ENCODE measurements at regions not wholly inside any gene's neighbourhood (a gene's known extent, or its start where the extent isn't known, plus 50 kb on each side); places are given as distances from the start of the nearest gene placed in this dataset.

DNA sequence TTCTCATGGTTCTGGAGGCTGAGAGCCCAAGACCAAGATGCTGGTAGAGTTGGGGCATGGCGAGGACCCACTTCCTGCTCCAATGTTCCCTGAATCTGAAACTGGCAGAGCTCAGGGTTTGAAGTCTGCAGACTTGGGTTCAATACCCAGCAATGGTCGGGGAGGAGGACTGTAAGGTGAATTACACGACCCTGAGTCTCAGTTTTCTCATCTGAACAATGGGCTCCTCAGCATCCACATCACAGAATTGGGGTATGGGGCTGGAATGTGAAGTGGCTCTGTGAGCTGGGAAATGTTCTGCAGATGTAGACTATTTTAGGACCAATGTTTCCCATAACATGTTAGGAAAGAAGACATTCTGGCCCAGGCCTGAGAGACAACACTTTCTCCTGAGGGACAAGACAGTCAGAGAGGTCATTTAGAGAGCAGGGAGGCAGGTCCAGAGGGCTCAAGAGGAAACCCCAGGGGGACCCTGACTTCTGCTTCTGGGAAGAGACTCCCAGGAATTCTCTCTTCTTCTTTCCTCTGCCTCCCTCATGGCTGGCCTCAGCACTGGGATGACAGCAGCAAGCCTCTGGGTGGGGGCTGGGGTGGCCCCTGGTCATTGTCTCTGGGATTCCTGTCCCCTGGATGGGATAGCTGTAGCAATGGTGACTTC lies 141.3 kb upstream of the PMEPA1 start:
- Histone ChIP-seq H4K20me1 (ENCODE audit: low read depth, low read length) (no peaks in the 10 kb centered on the region), H3K36me3 (ENCODE audit: low read length) (no peaks in the 10 kb centered on the region), H3K4me2 (ENCODE audit: low read depth, low read length, poor library complexity, severe bottlenecking) (no peak overlapping the region), H3K79me2 (ENCODE audit: insufficient read depth, low read length) (no peaks in the 10 kb centered on the region), H3K27me3 (ENCODE audit: low read length) (no peaks in the 10 kb centered on the region), H3K9ac (ENCODE audit: low read length) (no peak overlapping the region), H3K4me3 (ENCODE audit: insufficient read depth, low read length, poor library complexity, severe bottlenecking) (no peak overlapping the region), H2AFZ (ENCODE audit: low read depth, low read length, severe bottlenecking) (no peak overlapping the region), H3K9me2 (replicated peaks; ENCODE audit: insufficient read depth, low read length) (no peaks in the 10 kb centered on the region), H3K9me3 (ENCODE audit: insufficient read depth, low read length) (no peaks in the 10 kb centered on the region), H3K27ac (ENCODE audit: low read depth, low read length) (no peak overlapping the region), H3F3A (ENCODE audit: insufficient read depth) (no peaks in the 10 kb centered on the region)
- no peak for TF ChIP-seq EZH2phosphoT487 (conservative IDR thresholded peaks at IDR 0.05; ENCODE audit: low read length)
- TF ChIP-seq, protein P1, sequence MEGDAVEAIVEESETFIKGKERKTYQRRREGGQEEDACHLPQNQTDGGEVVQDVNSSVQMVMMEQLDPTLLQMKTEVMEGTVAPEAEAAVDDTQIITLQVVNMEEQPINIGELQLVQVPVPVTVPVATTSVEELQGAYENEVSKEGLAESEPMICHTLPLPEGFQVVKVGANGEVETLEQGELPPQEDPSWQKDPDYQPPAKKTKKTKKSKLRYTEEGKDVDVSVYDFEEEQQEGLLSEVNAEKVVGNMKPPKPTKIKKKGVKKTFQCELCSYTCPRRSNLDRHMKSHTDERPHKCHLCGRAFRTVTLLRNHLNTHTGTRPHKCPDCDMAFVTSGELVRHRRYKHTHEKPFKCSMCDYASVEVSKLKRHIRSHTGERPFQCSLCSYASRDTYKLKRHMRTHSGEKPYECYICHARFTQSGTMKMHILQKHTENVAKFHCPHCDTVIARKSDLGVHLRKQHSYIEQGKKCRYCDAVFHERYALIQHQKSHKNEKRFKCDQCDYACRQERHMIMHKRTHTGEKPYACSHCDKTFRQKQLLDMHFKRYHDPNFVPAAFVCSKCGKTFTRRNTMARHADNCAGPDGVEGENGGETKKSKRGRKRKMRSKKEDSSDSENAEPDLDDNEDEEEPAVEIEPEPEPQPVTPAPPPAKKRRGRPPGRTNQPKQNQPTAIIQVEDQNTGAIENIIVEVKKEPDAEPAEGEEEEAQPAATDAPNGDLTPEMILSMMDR (IDR thresholded peaks at IDR 0.05; ENCODE audit: insufficient read depth, low read length, poor library complexity, severe bottlenecking) = no peak

- Histone ChIP-seq H3K27ac (ENCODE audit: low read depth, low read length) (no peak overlapping the region), H3K36me3 (ENCODE audit: low read length) (no peaks in the 10 kb centered on the region), H4K20me1 (ENCODE audit: low read depth, low read length) (no peaks in the 10 kb centered on the region), H3K4me2 (ENCODE audit: low read depth, low read length, poor library complexity, severe bottlenecking) (no peak overlapping the region), H3K9me3 (ENCODE audit: insufficient read depth, low read length) (no peaks in the 10 kb centered on the region), H3K9ac (ENCODE audit: low read length) (no peak overlapping the region), H3F3A (ENCODE audit: insufficient read depth) (no peaks in the 10 kb centered on the region), H3K4me3 (ENCODE audit: insufficient read depth, low read length, poor library complexity, severe bottlenecking) (no peak overlapping the region), H3K9me2 (replicated peaks; ENCODE audit: insufficient read depth, low read length) (no peaks in the 10 kb centered on the region), H2AFZ (ENCODE audit: low read depth, low read length, severe bottlenecking) (no peak overlapping the region), H3K27me3 (ENCODE audit: low read length) (no peaks in the 10 kb centered on the region), H3K79me2 (ENCODE audit: insufficient read depth, low read length) (no peaks in the 10 kb centered on the region)
- TF ChIP-seq, protein P1 (IDR thresholded peaks at IDR 0.05; ENCODE audit: insufficient read depth, low read length, poor library complexity, severe bottlenecking) = no peak
- TF ChIP-seq EZH2phosphoT487 (conservative IDR thresholded peaks at IDR 0.05; ENCODE audit: low read length) = no peak
Observed at GRCh38 chr20:57849521-57850215, 139.9 kb upstream of the PMEPA1 start.

DNA sequence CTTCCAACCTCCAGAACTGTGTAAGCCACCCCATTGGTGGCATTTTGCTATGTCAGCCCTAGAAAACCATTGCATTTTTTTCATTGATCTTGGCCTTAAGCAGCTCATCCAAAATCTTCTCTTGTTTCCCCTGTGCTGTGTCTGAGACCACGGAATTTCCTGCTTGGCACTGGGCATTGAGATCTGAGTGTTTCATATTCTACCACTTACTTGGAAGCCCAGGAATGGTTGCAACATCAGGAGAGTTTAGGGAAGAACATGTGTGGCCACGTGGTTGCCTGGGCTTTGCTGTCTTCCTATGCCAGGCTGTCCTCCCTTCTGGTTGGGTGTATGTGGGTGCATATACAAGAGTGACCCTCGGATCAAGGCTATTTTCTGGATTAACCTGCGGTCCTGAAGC lies 139.3 kb upstream of the PMEPA1 start:
- Histone ChIP-seq H3K4me2 (ENCODE audit: low read depth, low read length, poor library complexity, severe bottlenecking) (no peak overlapping the region), H3K79me2 (ENCODE audit: insufficient read depth, low read length) (no peaks in the 10 kb centered on the region), H3K9me2 (replicated peaks; ENCODE audit: insufficient read depth, low read length) (no peaks in the 10 kb centered on the region), H2AFZ (ENCODE audit: low read depth, low read length, severe bottlenecking) (no peak overlapping the region), H3K9ac (ENCODE audit: low read length) (no peak overlapping the region), H3K9me3 (ENCODE audit: insufficient read depth, low read length) (no peaks in the 10 kb centered on the region), H3K36me3 (ENCODE audit: low read length) (no peaks in the 10 kb centered on the region), H3K4me3 (ENCODE audit: insufficient read depth, low read length, poor library complexity, severe bottlenecking) (no peak overlapping the region), H3K27me3 (ENCODE audit: low read length) (no peaks in the 10 kb centered on the region), H3K27ac (ENCODE audit: low read depth, low read length) (no peak overlapping the region), H3F3A (ENCODE audit: insufficient read depth) (no peaks in the 10 kb centered on the region), H4K20me1 (ENCODE audit: low read depth, low read length) (no peaks in the 10 kb centered on the region)
- TF ChIP-seq, protein P1 (IDR thresholded peaks at IDR 0.05; ENCODE audit: insufficient read depth, low read length, poor library complexity, severe bottlenecking) = no peak
- no peak for TF ChIP-seq EZH2phosphoT487 (conservative IDR thresholded peaks at IDR 0.05; ENCODE audit: low read length)
